GM18870 (cell line): ENCODE measurements at regions not wholly inside any gene's neighbourhood (a gene's known extent, or its start where the extent isn't known, plus 50 kb on each side); places are given as distances from the start of the nearest gene placed in this dataset.

Experiments
- ATAC-seq: cut with Tn5 transposase; IDR thresholded peaks from one replicate; pipeline ENCODE4 v1.9.1; 2021; ENCODE audit warnings: moderate library complexity; ENCODE audit not compliant: unreplicated experiment

GRCh38 chr1:213914392-213914791 lies 73.4 kb upstream of the PROX1 start:
- ATAC-seq = no peak

- no peak for ATAC-seq
Observed at GRCh38 chr1:213921311-213921710, 66.5 kb upstream of the PROX1 start.

GRCh38 chr1:213921712-213922111 lies 66.1 kb upstream of the PROX1 start:
- ATAC-seq = no peak

GRCh38 chr1:213925531-213926182 lies 62.1 kb upstream of the PROX1 start:
- ATAC-seq = no peak

GRCh38 chr1:213927846-213928245 lies 59.9 kb upstream of the PROX1 start:
- no peak for ATAC-seq

GRCh38 chr1:213929398-213929797 lies 58.4 kb upstream of the PROX1 start:
- no peak for ATAC-seq

GRCh38 chr1:213931836-213932235 lies 55.9 kb upstream of the PROX1 start:
- ATAC-seq = no peak

- no peak for ATAC-seq
Observed at GRCh38 chr1:213933336-213933735, 54.4 kb upstream of the PROX1 start.

GRCh38 chr1:213934649-213935048 lies 53.1 kb upstream of the PROX1 start:
- no peak for ATAC-seq

GRCh38 chr1:213936571-213936970 lies 51.2 kb upstream of the PROX1 start:
- ATAC-seq = no peak
